Naive thymus-derived CD4-positive, alpha-beta T cell (primary cell): ENCODE measurements at regions not wholly inside any gene's neighbourhood (a gene's known extent, or its start where the extent isn't known, plus 50 kb on each side); places are given as distances from the start of the nearest gene placed in this dataset.
A peak's percentile ranks its signal among the peaks of the same experiment; 100 is the strongest.

Source experiments
- ATAC-seq: fragments of 150-1000 bp; cut with Tn5 transposase; 2 replicates; pipeline ENCODE4 v1.10.0; 2021; ENCODE audit warnings: mild to moderate bottlenecking, moderate library complexity
- CTCF ChIA-PET: fragments of 350-600 bp; sonication (Branson Sonifier 250); formaldehyde crosslinking; loops from one replicate; lab custom pipeline; 2021; ENCODE audit warnings: antibody characterized with exemption; lab: Charles Lee
- POLR2A ChIA-PET: fragments of 350-600 bp; sonication (Branson Sonifier 250); formaldehyde crosslinking; loops from one replicate; lab custom pipeline; 2021; ENCODE audit warnings: antibody characterized with exemption, inconsistent platforms; lab: Charles Lee
- DNase-seq, 9 donors: peaks; one replicate each; pipeline versions ENCODE4 v3.0.0 to v3.0.0-alpha.2; 2020 to 2022; ENCODE audit warnings: mixed read lengths in 1 of 9
- H3K27ac ChIP-seq: one replicate; pipeline ENCODE4 v1.7.0; 2013; ENCODE audit warnings: mild to moderate bottlenecking, low read depth, low read length, moderate library complexity
- H3K27me3 ChIP-seq, 2 donors: one replicate each; pipeline ENCODE4 v1.7.0; 2013; ENCODE audit warnings: low read length in 2 of 2, mild to moderate bottlenecking in 2 of 2, moderate library complexity in 2 of 2; ENCODE audit not compliant: control insufficient read depth in 2 of 2, insufficient read depth in 2 of 2
- H3K36me3 ChIP-seq, 3 experiments: 1 replicate in 2 of 3; 2 replicates in 1 of 3; pipeline ENCODE4 v1.7.0; 2013; ENCODE audit warnings: low read length in 3 of 3, mild to moderate bottlenecking in 3 of 3, moderate library complexity in 1 of 3; ENCODE audit not compliant: insufficient read depth in 3 of 3, control insufficient read depth in 2 of 3
- H3K4me1 ChIP-seq, 2 donors: one replicate each; pipeline ENCODE4 v1.7.0; 2013; ENCODE audit warnings: low read length in 2 of 2, mild to moderate bottlenecking in 2 of 2, moderate library complexity in 1 of 2; ENCODE audit not compliant: control insufficient read depth in 2 of 2, insufficient read depth in 2 of 2
- H3K4me3 ChIP-seq: 2 replicates; pipeline ENCODE4 v1.7.0; 2013; ENCODE audit warnings: mild to moderate bottlenecking, low read length
- H3K9me3 ChIP-seq, 3 experiments: 1 replicate in 2 of 3; 2 replicates in 1 of 3; pipeline ENCODE4 v1.7.0; 2013; ENCODE audit warnings: low read length in 3 of 3; ENCODE audit not compliant: control insufficient read depth in 2 of 3
- H3K27ac Mint-ChIP-seq, 9 donors: one replicate each; pipeline ENCODE4 v1.8.0; 2020 to 2022; ENCODE audit warnings: mixed read lengths in 9 of 9, mild to moderate bottlenecking in 8 of 9, moderate library complexity in 5 of 9, inconsistent platforms in 2 of 9
- H3K27me3 Mint-ChIP-seq, 5 donors: one replicate each; pipeline ENCODE4 v1.8.0; 2021 to 2022; ENCODE audit warnings: mixed read lengths in 5 of 5, mild to moderate bottlenecking in 1 of 5
- H3K36me3 Mint-ChIP-seq, 5 donors: one replicate each; pipeline ENCODE4 v1.8.0; 2020 to 2022; ENCODE audit warnings: mixed read lengths in 5 of 5, mild to moderate bottlenecking in 3 of 5, inconsistent platforms in 1 of 5
- H3K4me1 Mint-ChIP-seq, 7 donors: one replicate each; pipeline ENCODE4 v1.8.0; 2020 to 2022; ENCODE audit warnings: mixed read lengths in 7 of 7, mild to moderate bottlenecking in 3 of 7, inconsistent platforms in 1 of 7
- H3K4me3 Mint-ChIP-seq, 10 donors: one replicate each; pipeline ENCODE4 v1.8.0; 2020 to 2022; ENCODE audit warnings: mild to moderate bottlenecking in 10 of 10, mixed read lengths in 10 of 10, moderate library complexity in 6 of 10, inconsistent platforms in 2 of 10
- H3K9me3 Mint-ChIP-seq, 11 donors: one replicate each; pipeline ENCODE4 v1.8.0; 2020 to 2022; ENCODE audit warnings: mixed read lengths in 11 of 11, mild to moderate bottlenecking in 4 of 11, inconsistent platforms in 1 of 11, moderate library complexity in 1 of 11
- intact Hi-C, 2 donors: fragments of 100-400 bp; cut with micrococcal nuclease; formaldehyde crosslinking; loops; one replicate each; pipeline ENCODE4 v1.15.1; 2023

- DNase-seq (no peak), ATAC-seq (no peak)
- peak overlapping the region; percentile 29 to 99 (median 96) for H3K27ac Mint-ChIP-seq
- ChIA-PET CTCF (interaction anchor here (0.9 to 4.7 kb wide), 4 partner anchors 10 to 23 kb away, joined by 4 to 23 read pairs (median 6); a partner anchor contains a TSS), POLR2A (interaction anchor here (0.6 to 43.4 kb wide), 25 partner anchors 7 to 1675 kb away, joined by 3 to 3606 read pairs (median 116); a partner anchor contains a TSS)
- Histone ChIP-seq H3K4me1 (peaks cover 5 to 7% of the 10 kb centered on the region in 2 donors), H3K27me3 (no peaks in the 10 kb centered on the region), H3K27ac (peak overlapping the region; percentile 91), H3K4me3 (no peak overlapping the region), H3K36me3 (peaks cover 0 to under 1% (median 0%) of the 10 kb centered on the region in 3 experiments), H3K9me3 (no peaks in the 10 kb centered on the region)
- peaks cover 0 to 10% (median 0%) of the 10 kb centered on the region in 5 donors for H3K36me3 Mint-ChIP-seq
- H3K27me3 Mint-ChIP-seq: peaks cover 0 to 10% (median 0%) of the 10 kb centered on the region in 5 donors
- peaks cover 0 to 21% (median 0%) of the 10 kb centered on the region in 11 donors for H3K9me3 Mint-ChIP-seq
- intact Hi-C loops: loop anchor here in 1 of 2 donors (10.0 kb wide), 1 partner anchor 1641 kb away; a partner anchor contains a TSS
- H3K4me1 Mint-ChIP-seq: peaks cover 14 to 48% (median 34%) of the 10 kb centered on the region in 7 donors
- peak overlapping the region in 9 of 10 donors; percentile 14 to 99 (median 94) for H3K4me3 Mint-ChIP-seq
These were observed 106.5 kb downstream of the HFE start for GRCh38 chr6:26193467-26194328.

DNA sequence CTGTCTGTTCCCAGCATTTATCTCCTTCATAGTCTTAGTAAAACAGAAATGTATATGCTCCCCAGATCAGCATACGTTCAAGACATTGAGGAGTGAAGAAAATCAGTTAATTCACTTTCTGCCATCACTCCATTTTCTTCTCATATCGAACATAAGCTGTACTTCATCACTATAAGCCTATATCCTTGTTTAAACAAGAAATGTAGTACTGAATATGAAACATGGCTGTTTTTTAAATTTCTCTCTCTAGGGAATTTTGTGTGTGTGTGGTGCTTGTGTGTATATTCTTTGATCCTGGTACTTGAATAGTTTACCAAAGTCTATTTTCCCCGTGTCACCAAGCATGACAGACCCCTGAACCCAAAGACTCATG, 107.1 kb downstream of the HFE start:
- no peaks in the 10 kb centered on the region for H3K27me3 ChIP-seq
- Mint-ChIP-seq H3K4me1 (peaks cover 15 to 49% (median 29%) of the 10 kb centered on the region in 7 donors), H3K36me3 (peaks cover 0 to 10% (median 0%) of the 10 kb centered on the region in 5 donors), H3K27ac (peak overlapping the region; percentile 96 to 100 (median 98)), H3K4me3 (peak overlapping the region; percentile 41 to 99 (median 95)), H3K9me3 (peaks cover 0 to 22% (median 0%) of the 10 kb centered on the region in 11 donors), H3K27me3 (peaks cover 0 to 12% (median 0%) of the 10 kb centered on the region in 5 donors)
- ChIA-PET CTCF (interaction anchor here (0.9 to 4.7 kb wide), 5 partner anchors 10 to 22 kb away, joined by 3 to 23 read pairs (median 5); a partner anchor contains a TSS), POLR2A (interaction anchor here (0.6 to 43.4 kb wide), 20 partner anchors 6 to 1675 kb away, joined by 3 to 3606 read pairs (median 157); a partner anchor contains a TSS)
- H3K4me3 ChIP-seq: no peak overlapping the region
- peak overlapping the region; percentile 91 for H3K27ac ChIP-seq
- peaks cover 0 to 4% (median 0%) of the 10 kb centered on the region in 3 experiments for H3K36me3 ChIP-seq
- DNase-seq (no peak), ATAC-seq (no peak)
- intact Hi-C loops: loop anchor here in 1 of 2 donors (10.0 kb wide), 1 partner anchor 1640 kb away; a partner anchor contains a TSS
- no peaks in the 10 kb centered on the region for H3K9me3 ChIP-seq
- peaks cover 5 to 6% of the 10 kb centered on the region in 2 donors for H3K4me1 ChIP-seq

GRCh38 chr6:26194816-26195375, 107.7 kb downstream of the HFE start:
- Histone ChIP-seq H3K9me3 (no peaks in the 10 kb centered on the region), H3K4me1 (peaks cover 4 to 7% of the 10 kb centered on the region in 2 donors), H3K36me3 (peaks cover 0 to 4% (median 0%) of the 10 kb centered on the region in 3 experiments), H3K27ac (peak overlapping the region; percentile 91), H3K27me3 (no peaks in the 10 kb centered on the region), H3K4me3 (peak overlapping the region; percentile 92)
- H3K4me3 Mint-ChIP-seq: peak overlapping the region; percentile 85 to 99 (median 96)
- ChIA-PET POLR2A (interaction anchor here (0.6 to 43.4 kb wide), 34 partner anchors 6 to 1674 kb away, joined by 3 to 3606 read pairs (median 82); partner anchors contain the start of gene HMGN4), CTCF (interaction anchor here (0.6 to 4.7 kb wide), 10 partner anchors 10 to 360 kb away, joined by 3 to 23 read pairs (median 4); a partner anchor contains a TSS)
- no peak for ATAC-seq
- peaks cover 0 to 10% (median 0%) of the 10 kb centered on the region in 5 donors for H3K36me3 Mint-ChIP-seq
- no peak for DNase-seq
- intact Hi-C loops: loop anchor here (1.0 to 10.0 kb wide), 6 partner anchors 12 to 1697 kb away; a partner anchor contains a TSS
- H3K9me3 Mint-ChIP-seq: peaks cover 0 to 22% (median 0%) of the 10 kb centered on the region in 11 donors
- peak overlapping the region; percentile 96 to 100 (median 98) for H3K27ac Mint-ChIP-seq
- peaks cover 0 to 12% (median 0%) of the 10 kb centered on the region in 5 donors for H3K27me3 Mint-ChIP-seq
- H3K4me1 Mint-ChIP-seq: peaks cover 20 to 51% (median 33%) of the 10 kb centered on the region in 7 donors

DNA sequence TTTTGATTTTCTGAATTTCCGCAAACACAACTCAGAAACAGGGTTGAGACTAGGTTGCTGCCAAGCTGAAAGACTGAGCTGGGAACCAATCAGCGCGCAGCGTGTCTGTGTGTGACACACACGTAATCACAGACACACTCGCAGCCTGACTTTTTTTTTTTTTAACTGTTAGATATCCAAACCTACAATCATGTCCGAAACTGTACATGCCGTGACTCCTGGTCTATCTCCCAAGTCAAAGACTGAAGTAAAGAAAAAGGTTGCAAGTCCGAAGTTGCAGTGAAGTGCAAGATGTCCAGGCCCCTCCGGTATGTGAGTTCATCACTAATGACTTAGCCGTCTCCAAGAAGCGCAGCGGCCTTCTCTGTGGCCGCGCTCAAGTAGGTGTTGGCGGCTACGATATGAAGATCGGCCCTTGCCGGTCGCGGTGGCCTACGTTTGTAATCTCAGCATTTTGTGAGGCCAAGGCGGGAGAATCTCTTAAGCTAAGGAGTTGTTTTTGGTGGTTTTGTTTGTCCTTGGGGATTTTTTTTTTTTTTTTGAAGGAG, 108.2 kb downstream of the HFE start:
- H3K4me3 ChIP-seq: peak overlapping the region; percentile 92
- peaks cover 20 to 56% (median 37%) of the 10 kb centered on the region in 7 donors for H3K4me1 Mint-ChIP-seq
- POLR2A ChIA-PET: interaction anchor here (0.6 to 43.4 kb wide), 35 partner anchors 5 to 1698 kb away, joined by 3 to 3606 read pairs (median 77); partner anchors contain the start of gene HMGN4

DNA sequence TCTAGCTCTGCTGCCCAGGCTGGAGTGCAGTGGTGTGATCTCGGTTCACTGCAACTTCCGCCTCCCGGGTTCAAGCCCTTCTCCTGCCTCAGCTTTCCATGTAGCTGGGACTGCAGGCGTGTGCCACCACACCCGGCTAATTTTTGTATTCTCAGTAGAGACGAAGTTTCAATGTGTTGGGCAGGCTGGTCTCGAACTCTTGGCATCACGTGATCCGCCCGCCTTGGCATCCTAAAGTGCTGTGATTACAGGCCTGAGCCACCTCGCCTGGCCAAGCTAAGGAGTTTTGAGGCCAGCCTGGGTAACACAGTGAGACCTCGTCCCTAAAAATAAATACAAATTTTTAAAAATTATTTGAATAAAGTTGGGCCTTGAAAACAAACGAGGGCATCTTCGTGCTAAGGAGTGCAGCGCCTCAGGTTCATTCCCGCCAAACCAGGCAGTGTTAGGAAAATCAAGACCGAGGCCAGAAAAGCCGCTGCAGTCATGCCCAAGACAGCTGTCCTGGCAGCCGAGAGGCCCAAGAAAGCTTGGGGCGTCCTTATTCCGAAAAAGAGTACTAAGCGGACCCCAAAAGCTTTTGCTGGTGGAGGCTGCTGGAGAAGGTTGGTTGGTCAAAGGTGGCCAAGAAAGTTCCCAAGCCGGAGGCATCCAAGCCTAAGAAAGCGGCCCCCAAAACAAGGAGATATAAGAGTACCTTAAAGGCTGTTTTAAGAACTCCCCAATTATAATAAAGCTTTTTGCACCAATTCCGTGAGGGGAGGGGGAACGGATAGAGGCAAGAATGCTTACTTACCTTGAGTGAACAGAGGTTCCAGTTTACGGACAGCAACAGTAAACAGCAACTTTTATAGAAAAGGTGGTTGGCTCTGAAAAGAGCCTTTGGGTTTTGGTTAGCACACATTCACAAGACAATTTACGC, 109.0 kb downstream of the HFE start:
- DNase-seq (peak in 6 of 9 donors; percentile 21 to 52 (median 33)), ATAC-seq (no peak)
- H3K27me3 ChIP-seq: no peaks in the 10 kb centered on the region
- H3K36me3 ChIP-seq: peaks cover 0 to 4% (median 0%) of the 10 kb centered on the region in 3 experiments
- Mint-ChIP-seq H3K4me3 (peak overlapping the region; percentile 85 to 99 (median 96)), H3K4me1 (peaks cover 22 to 60% (median 40%) of the 10 kb centered on the region in 7 donors), H3K27me3 (peaks cover 0 to 12% (median 0%) of the 10 kb centered on the region in 5 donors), H3K9me3 (peaks cover 0 to 22% (median 0%) of the 10 kb centered on the region in 11 donors), H3K27ac (peak overlapping the region; percentile 96 to 100 (median 98)), H3K36me3 (peaks cover 0 to 10% (median 0%) of the 10 kb centered on the region in 5 donors)
- POLR2A ChIA-PET: interaction anchor here (0.6 to 43.4 kb wide), 53 partner anchors 4 to 1698 kb away, joined by 3 to 3606 read pairs (median 8); partner anchors contain the start of gene HMGN4
- H3K4me1 ChIP-seq: peaks cover 10 to 12% of the 10 kb centered on the region in 2 donors
- intact Hi-C loops: loop anchor here (1.0 to 10.0 kb wide), 6 partner anchors 13 to 1696 kb away; a partner anchor contains a TSS
- no peaks in the 10 kb centered on the region for H3K9me3 ChIP-seq
- peak overlapping the region; percentile 92 for H3K4me3 ChIP-seq
- H3K27ac ChIP-seq: peak overlapping the region; percentile 91
- CTCF ChIA-PET: interaction anchor here (0.5 to 4.7 kb wide), 13 partner anchors 11 to 170 kb away, joined by 3 to 32 read pairs (median 5); a partner anchor contains a TSS

More for the DNA sequence above, 108.2 kb downstream of the HFE start:
- Histone ChIP-seq H3K9me3 (no peaks in the 10 kb centered on the region), H3K36me3 (peaks cover 0 to 4% (median 0%) of the 10 kb centered on the region in 3 experiments), H3K27ac (peak overlapping the region; percentile 91), H3K27me3 (no peaks in the 10 kb centered on the region), H3K4me1 (peaks cover 10 to 12% of the 10 kb centered on the region in 2 donors)
- peaks cover 0 to 10% (median 0%) of the 10 kb centered on the region in 5 donors for H3K36me3 Mint-ChIP-seq
- H3K27ac Mint-ChIP-seq: peak overlapping the region; percentile 96 to 100 (median 98)
- H3K9me3 Mint-ChIP-seq: peaks cover 0 to 22% (median 0%) of the 10 kb centered on the region in 11 donors
- CTCF ChIA-PET: interaction anchor here (0.6 to 4.7 kb wide), 11 partner anchors 9 to 359 kb away, joined by 3 to 23 read pairs (median 4); a partner anchor contains a TSS
- peak overlapping the region; percentile 85 to 99 (median 96) for H3K4me3 Mint-ChIP-seq
- intact Hi-C loops: loop anchor here (1.0 to 10.0 kb wide), 6 partner anchors 12 to 1697 kb away; a partner anchor contains a TSS
- H3K27me3 Mint-ChIP-seq: peaks cover 0 to 12% (median 0%) of the 10 kb centered on the region in 5 donors
- peak; percentile 56 to 95 (median 89) for DNase-seq
- ATAC-seq: peak; percentile 69
